ENCODE measurements at regions not wholly inside any gene's neighbourhood (a gene's known extent, or its start where the extent isn't known, plus 50 kb on each side); places are given as distances from the start of the nearest gene placed in this dataset.
"Not testable (repeated sequence)": the region's sequence is repeated elsewhere in the genome, so short reads cannot be mapped to it uniquely, and the experiment has no call there.

GRCh38 chr7:52253953-52254352 lies 781.5 kb upstream of the POM121L12 start:
- H3K36me3 Mint-ChIP-seq, result no peaks in the 10 kb centered on the region
- peaks cover 12% of the 10 kb centered on the region for H3K9me3 Mint-ChIP-seq
- H3K4me3 Mint-ChIP-seq, result no peak overlapping the region
- no peak overlapping the region for H3K27ac Mint-ChIP-seq
- H3K27me3 Mint-ChIP-seq, result no peaks in the 10 kb centered on the region
- H3K4me1 Mint-ChIP-seq, result no peaks in the 10 kb centered on the region

GRCh38 chr7:52249741-52250140 lies 785.7 kb upstream of the POM121L12 start:
- H3K9me3 Mint-ChIP-seq, result peaks cover 6% of the 10 kb centered on the region
- H3K27me3 Mint-ChIP-seq, result no peaks in the 10 kb centered on the region
- no peak overlapping the region for H3K4me3 Mint-ChIP-seq
- H3K4me1 Mint-ChIP-seq, result no peaks in the 10 kb centered on the region
- H3K27ac Mint-ChIP-seq, result no peak overlapping the region
- H3K36me3 Mint-ChIP-seq, result no peaks in the 10 kb centered on the region

- Mint-ChIP-seq H3K9me3 (peaks cover 12% of the 10 kb centered on the region), H3K4me1 (no peaks in the 10 kb centered on the region), H3K27me3 (no peaks in the 10 kb centered on the region), H3K4me3 (no peak overlapping the region), H3K36me3 (no peaks in the 10 kb centered on the region), H3K27ac (no peak overlapping the region)
Measured at GRCh38 chr7:52247518-52247917, 787.9 kb upstream of the POM121L12 start.

- Mint-ChIP-seq H3K9me3 (peaks cover 12% of the 10 kb centered on the region), H3K4me3 (no peak overlapping the region), H3K4me1 (no peaks in the 10 kb centered on the region), H3K27me3 (no peaks in the 10 kb centered on the region), H3K27ac (no peak overlapping the region), H3K36me3 (no peaks in the 10 kb centered on the region)
Measured at GRCh38 chr7:52243685-52244084, 791.7 kb upstream of the POM121L12 start.

GRCh38 chr7:52233248-52233647 lies 802.2 kb upstream of the POM121L12 start:
- Mint-ChIP-seq H3K4me3 (no peak overlapping the region), H3K27ac (no peak overlapping the region), H3K27me3 (no peaks in the 10 kb centered on the region), H3K4me1 (no peaks in the 10 kb centered on the region), H3K36me3 (no peaks in the 10 kb centered on the region), H3K9me3 (peaks cover 17% of the 10 kb centered on the region)

GRCh38 chr7:52211930-52212329 lies 823.5 kb upstream of the POM121L12 start:
- no peaks in the 10 kb centered on the region for H3K27me3 Mint-ChIP-seq
- no peak overlapping the region for H3K4me3 Mint-ChIP-seq
- no peaks in the 10 kb centered on the region for H3K9me3 Mint-ChIP-seq
- H3K36me3 Mint-ChIP-seq, result no peaks in the 10 kb centered on the region
- no peaks in the 10 kb centered on the region for H3K4me1 Mint-ChIP-seq
- no peak overlapping the region for H3K27ac Mint-ChIP-seq

- no peak overlapping the region for H3K4me3 Mint-ChIP-seq
- no peaks in the 10 kb centered on the region for H3K9me3 Mint-ChIP-seq
- no peaks in the 10 kb centered on the region for H3K36me3 Mint-ChIP-seq
- H3K27ac Mint-ChIP-seq, result no peak overlapping the region
- no peaks in the 10 kb centered on the region for H3K4me1 Mint-ChIP-seq
- no peaks in the 10 kb centered on the region for H3K27me3 Mint-ChIP-seq
Measured at GRCh38 chr7:52209614-52210013, 825.8 kb upstream of the POM121L12 start.

- Mint-ChIP-seq H3K4me1 (no peaks in the 10 kb centered on the region), H3K36me3 (no peaks in the 10 kb centered on the region), H3K27me3 (no peaks in the 10 kb centered on the region), H3K27ac (no peak overlapping the region), H3K9me3 (peaks cover 5% of the 10 kb centered on the region), H3K4me3 (no peak overlapping the region)
Measured at GRCh38 chr7:52197221-52197620, 838.2 kb upstream of the POM121L12 start.

- no peaks in the 10 kb centered on the region for H3K27me3 Mint-ChIP-seq
- no peak overlapping the region for H3K4me3 Mint-ChIP-seq
- H3K27ac Mint-ChIP-seq, result no peak overlapping the region
- peaks cover 5% of the 10 kb centered on the region for H3K9me3 Mint-ChIP-seq
- no peaks in the 10 kb centered on the region for H3K4me1 Mint-ChIP-seq
- H3K36me3 Mint-ChIP-seq, result no peaks in the 10 kb centered on the region
Measured at GRCh38 chr7:52195664-52196063, 839.8 kb upstream of the POM121L12 start.

- H3K4me3 Mint-ChIP-seq, result no peak overlapping the region
- H3K27me3 Mint-ChIP-seq, result no peaks in the 10 kb centered on the region
- H3K27ac Mint-ChIP-seq, result no peak overlapping the region
- no peaks in the 10 kb centered on the region for H3K4me1 Mint-ChIP-seq
- H3K36me3 Mint-ChIP-seq, result no peaks in the 10 kb centered on the region
- H3K9me3 Mint-ChIP-seq, result peaks cover 7% of the 10 kb centered on the region
Measured at GRCh38 chr7:52189153-52189778, 846.2 kb upstream of the POM121L12 start.

GRCh38 chr7:52184006-52184703 lies 851.3 kb upstream of the POM121L12 start:
- no peaks in the 10 kb centered on the region for H3K36me3 Mint-ChIP-seq
- no peaks in the 10 kb centered on the region for H3K4me1 Mint-ChIP-seq
- H3K27me3 Mint-ChIP-seq, result no peaks in the 10 kb centered on the region
- no peak overlapping the region for H3K27ac Mint-ChIP-seq
- H3K9me3 Mint-ChIP-seq, result peaks cover 11% of the 10 kb centered on the region
- H3K4me3 Mint-ChIP-seq, result no peak overlapping the region

GRCh38 chr7:52179934-52180333 lies 855.5 kb upstream of the POM121L12 start:
- no peak overlapping the region for H3K4me3 Mint-ChIP-seq
- H3K27ac Mint-ChIP-seq, result no peak overlapping the region
- no peaks in the 10 kb centered on the region for H3K27me3 Mint-ChIP-seq
- no peaks in the 10 kb centered on the region for H3K36me3 Mint-ChIP-seq
- H3K4me1 Mint-ChIP-seq, result no peaks in the 10 kb centered on the region
- H3K9me3 Mint-ChIP-seq, result peaks cover 13% of the 10 kb centered on the region

GRCh38 chr7:52168085-52168484 lies 851.5 kb upstream of the COBL start:
- no peak overlapping the region for H3K27ac Mint-ChIP-seq
- H3K36me3 Mint-ChIP-seq, result no peaks in the 10 kb centered on the region
- H3K27me3 Mint-ChIP-seq, result no peaks in the 10 kb centered on the region
- H3K9me3 Mint-ChIP-seq, result peaks cover 6% of the 10 kb centered on the region
- H3K4me3 Mint-ChIP-seq, result no peak overlapping the region
- no peaks in the 10 kb centered on the region for H3K4me1 Mint-ChIP-seq

- H3K27ac Mint-ChIP-seq, result no peak overlapping the region
- H3K4me1 Mint-ChIP-seq, result no peaks in the 10 kb centered on the region
- no peaks in the 10 kb centered on the region for H3K36me3 Mint-ChIP-seq
- H3K9me3 Mint-ChIP-seq, result peaks cover 3% of the 10 kb centered on the region
- H3K27me3 Mint-ChIP-seq, result no peaks in the 10 kb centered on the region
- no peak overlapping the region for H3K4me3 Mint-ChIP-seq
Measured at GRCh38 chr7:52163311-52163710, 846.7 kb upstream of the COBL start.

- Mint-ChIP-seq H3K36me3 (no peaks in the 10 kb centered on the region), H3K4me3 (no peak overlapping the region), H3K9me3 (peaks cover 7% of the 10 kb centered on the region), H3K4me1 (no peaks in the 10 kb centered on the region), H3K27ac (no peak overlapping the region), H3K27me3 (no peaks in the 10 kb centered on the region)
Measured at GRCh38 chr7:52161483-52161882, 844.9 kb upstream of the COBL start.

GRCh38 chr7:52159421-52159820 lies 842.8 kb upstream of the COBL start:
- not testable (repeated sequence) for H3K27me3 Mint-ChIP-seq, H3K4me3 Mint-ChIP-seq, H3K27ac Mint-ChIP-seq, H3K4me1 Mint-ChIP-seq, H3K9me3 Mint-ChIP-seq, H3K36me3 Mint-ChIP-seq

GRCh38 chr7:52154382-52154781 lies 837.8 kb upstream of the COBL start:
- Mint-ChIP-seq H3K36me3 (no peaks in the 10 kb centered on the region), H3K9me3 (peaks cover 7% of the 10 kb centered on the region), H3K27ac (no peak overlapping the region), H3K4me3 (no peak overlapping the region), H3K4me1 (no peaks in the 10 kb centered on the region), H3K27me3 (no peaks in the 10 kb centered on the region)
